Activated CD8-positive, alpha-beta memory T cell treated with anti-CD3 and anti-CD28 coated beads for 48 hours (primary cell): ENCODE measurements at regions not wholly inside any gene's neighbourhood (a gene's known extent, or its start where the extent isn't known, plus 50 kb on each side); places are given as distances from the start of the nearest gene placed in this dataset.
"Not testable (repeated sequence)": the region's sequence is repeated elsewhere in the genome, so short reads cannot be mapped to it uniquely, and the experiment has no call there.

Experiments
- DNase-seq, 3 experiments: peaks; one replicate each; pipeline ENCODE4 v3.0.0-alpha.2; 2020; ENCODE audit warnings: low read depth in 2 of 3, low spot score in 2 of 3

GRCh38 chr10:28188526-28188925, 114.3 kb downstream of the MPP7 start:
- DNase-seq: no peak

GRCh38 chr10:28186887-28187578, 115.8 kb downstream of the MPP7 start:
- DNase-seq: no peak

GRCh38 chr10:28186461-28186860, 116.4 kb downstream of the MPP7 start:
- no peak for DNase-seq

- DNase-seq: no peak
Observed at GRCh38 chr10:28184810-28185209, 118.1 kb downstream of the MPP7 start.

DNA sequence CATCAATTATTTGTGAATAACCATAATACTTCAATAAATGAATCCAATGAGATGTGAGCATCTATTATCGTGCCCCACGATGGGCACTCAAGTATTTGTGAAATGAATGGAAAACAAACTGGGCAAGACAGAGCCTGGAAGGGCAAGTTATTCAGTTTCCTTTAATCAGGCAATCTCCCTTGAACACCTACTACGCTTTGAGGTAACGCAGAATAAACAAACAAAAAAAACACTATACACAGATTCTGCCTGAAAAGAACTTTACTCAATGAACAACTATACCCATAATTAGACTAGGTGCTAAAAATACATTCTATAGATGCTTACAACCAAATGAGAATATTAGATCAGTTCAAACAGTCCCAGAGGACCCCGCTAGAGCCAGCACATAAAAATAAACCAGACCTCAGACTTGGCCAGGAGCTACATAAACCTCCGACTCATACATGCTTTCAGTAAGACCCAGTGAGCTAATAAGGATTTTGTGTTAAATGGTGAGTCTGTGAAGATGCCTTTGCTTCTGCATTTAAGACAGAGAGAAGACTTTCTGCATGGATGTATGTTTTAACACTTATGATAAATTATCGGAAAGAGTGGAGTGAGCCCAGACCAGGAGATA, 121.3 kb downstream of the MPP7 start:
- DNase-seq: no peak

DNA sequence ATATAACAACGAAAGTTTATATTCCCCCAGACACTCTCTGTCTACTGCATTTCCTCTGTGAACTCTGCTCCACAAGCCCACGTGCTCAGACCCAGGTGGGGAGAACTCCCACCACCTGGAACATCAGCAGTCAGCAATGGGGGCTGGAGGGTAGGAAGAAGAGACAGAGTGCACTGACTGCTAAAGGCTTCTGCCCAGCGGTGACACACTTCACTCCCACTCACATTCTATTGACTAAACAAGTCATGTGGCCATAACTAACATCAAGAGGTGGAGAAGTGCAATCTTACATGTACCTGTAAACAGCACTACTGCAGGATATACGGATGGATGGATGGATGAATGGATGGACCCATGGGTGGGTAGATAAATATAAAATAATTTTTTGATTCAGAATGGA, 122.2 kb downstream of the MPP7 start:
- DNase-seq: no peak

DNA sequence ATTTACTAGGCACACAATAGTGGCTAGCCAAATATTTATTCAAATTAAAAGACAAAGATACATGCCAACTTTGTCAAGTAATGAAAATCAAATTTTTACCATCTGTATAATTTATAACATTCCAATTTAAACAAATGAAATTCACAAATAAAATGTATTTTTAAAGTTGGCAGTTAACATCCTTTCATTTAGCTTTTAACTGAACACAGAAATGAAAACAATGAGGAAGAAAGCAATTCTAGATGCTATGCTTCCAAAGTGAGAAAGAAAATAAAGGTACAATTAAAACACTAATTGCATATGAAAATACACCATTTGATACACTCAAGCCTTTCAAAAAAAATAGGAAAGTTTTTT, 123.1 kb downstream of the MPP7 start:
- no peak for DNase-seq

- DNase-seq: no peak
Observed at GRCh38 chr10:28179006-28179742, 123.7 kb downstream of the MPP7 start.

GRCh38 chr10:28177944-28178637, 124.8 kb downstream of the MPP7 start:
- peak in 1 of 3 experiments; percentile 5 for DNase-seq

DNA sequence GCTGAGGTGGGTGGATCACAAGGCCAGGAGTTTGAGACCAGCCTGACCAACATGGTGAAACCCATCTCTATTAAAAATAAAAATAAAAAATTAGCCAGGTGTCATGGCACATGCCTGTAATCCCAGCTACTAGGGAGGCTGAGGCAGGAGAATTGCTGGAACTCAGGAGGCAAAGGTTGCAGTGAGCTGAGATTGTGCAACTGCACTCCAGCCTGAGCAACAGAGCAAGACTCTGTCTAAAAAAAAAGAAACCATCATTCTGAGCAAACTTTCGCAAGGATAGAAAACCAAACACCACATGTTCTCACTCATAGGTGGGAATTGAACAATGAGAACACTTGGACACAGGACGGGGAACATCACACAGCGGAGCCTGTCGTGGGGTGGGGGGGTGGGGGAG, 126.4 kb downstream of the MPP7 start:
- DNase-seq: not testable (repeated sequence)

- no peak for DNase-seq
Observed at GRCh38 chr10:28172223-28172610, 130.6 kb downstream of the MPP7 start.

- no peak for DNase-seq
Observed at GRCh38 chr10:28171468-28172222, 131.2 kb downstream of the MPP7 start.

DNA sequence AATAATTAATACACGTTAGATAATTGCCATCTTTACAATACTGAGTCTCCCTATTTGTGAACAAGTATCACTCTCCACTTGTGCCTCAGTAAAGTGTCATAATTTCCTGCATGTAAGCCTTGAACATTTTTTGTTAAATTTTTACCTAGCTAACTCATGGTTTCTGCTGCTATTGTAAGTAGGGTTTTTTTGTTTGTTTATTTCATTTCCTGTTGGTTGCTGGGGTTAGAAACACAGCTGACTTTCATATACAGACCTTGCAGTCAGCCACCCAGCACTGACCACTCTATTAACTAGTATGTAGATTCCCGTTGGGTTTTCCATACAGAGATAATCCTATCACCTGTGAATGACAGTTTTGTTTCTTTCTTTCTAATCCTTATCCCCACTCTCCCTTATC, 133.3 kb downstream of the MPP7 start:
- DNase-seq: no peak

DNA sequence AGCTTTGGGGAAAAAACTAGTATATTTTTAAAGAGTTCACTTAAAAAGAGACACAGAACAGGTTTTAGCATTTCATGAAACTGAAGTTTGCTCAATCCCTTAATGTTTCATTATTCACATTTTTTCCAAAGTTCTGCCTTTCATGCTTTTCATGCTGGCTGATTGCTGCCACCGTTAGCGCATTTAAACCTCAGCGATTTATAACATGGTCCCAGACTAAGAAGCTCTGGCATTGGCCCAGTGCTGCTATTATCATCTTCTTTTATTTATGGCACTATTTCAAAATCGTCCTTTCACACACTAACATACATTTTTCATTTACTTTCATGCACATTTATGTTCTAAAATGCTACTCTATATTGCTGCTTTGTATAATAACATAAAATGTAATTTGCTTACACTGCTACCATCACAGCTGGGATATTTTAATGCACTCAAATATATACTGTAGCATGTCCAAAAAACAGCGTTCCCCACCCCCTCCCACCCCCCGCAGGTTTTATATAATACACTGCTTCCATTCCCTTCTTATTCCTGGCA, 141.9 kb downstream of the MPP7 start:
- no peak for DNase-seq

DNA sequence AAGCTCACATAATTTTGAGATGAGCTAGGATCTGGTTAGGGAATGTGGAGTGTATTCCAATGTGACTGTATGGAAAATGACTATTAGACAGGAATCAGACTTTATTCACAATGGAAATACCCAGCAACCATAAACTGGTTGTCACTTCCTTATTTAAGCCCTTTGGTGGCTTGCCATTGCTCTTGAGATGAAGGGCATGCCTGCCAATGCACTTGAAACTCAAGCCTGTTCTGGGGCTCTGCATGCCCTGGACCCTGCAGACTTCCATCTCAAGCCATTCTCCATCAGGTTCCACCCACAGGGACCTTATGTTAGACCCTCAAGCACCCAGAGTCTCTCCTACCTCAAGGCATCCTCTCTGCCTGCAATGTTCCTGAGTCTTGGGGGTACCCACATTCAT, 145.5 kb downstream of the MPP7 start:
- no peak for DNase-seq

- no peak for DNase-seq
Observed at GRCh38 chr10:28155726-28156125, 147.1 kb downstream of the MPP7 start.

DNA sequence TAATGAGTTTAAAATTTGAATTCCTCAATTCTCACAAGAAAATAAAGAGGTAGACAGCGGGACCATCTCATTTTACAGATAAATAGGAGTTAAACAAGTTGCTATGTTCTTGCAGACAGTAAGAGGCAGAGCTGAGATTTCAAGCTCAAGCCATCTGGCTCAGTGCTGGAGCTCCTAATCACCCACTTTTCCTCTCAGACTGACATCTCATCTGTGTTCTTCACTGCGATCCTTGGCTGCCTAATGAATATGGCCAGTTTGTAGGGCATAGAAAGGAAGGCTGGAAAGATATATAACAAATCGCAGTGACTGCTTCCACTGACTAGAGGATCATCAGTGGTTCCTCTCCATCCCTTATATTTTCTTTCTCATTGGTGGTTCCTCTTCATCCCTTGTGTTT, 151.2 kb downstream of the MPP7 start:
- DNase-seq: no peak

GRCh38 chr10:28149746-28150145, 150.9 kb upstream of the ODAD2 start:
- DNase-seq: no peak

- no peak for DNase-seq
Observed at GRCh38 chr10:28147706-28148105, 148.8 kb upstream of the ODAD2 start.

DNA sequence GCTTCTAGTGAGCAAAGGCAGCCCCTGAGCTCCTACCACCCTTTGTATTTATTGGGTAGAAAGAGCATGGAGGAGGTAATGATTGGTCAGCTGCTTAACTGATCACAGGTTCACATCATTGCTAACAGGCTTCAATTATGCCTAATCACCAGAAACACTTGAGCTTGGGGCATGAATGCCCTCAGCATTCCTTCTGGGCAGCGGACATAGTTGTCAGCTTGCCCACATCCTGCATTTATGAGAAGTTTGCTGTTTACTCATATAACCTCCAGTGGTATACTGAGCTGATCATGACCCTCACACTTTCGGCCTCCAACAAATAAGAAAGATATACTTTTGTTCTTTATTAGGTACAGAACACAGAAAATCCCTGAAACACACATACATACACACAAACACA, 140.3 kb upstream of the ODAD2 start:
- no peak for DNase-seq
